ENCODE measurements at regions not wholly inside any gene's neighbourhood (a gene's known extent, or its start where the extent isn't known, plus 50 kb on each side); places are given as distances from the start of the nearest gene placed in this dataset.

DNA sequence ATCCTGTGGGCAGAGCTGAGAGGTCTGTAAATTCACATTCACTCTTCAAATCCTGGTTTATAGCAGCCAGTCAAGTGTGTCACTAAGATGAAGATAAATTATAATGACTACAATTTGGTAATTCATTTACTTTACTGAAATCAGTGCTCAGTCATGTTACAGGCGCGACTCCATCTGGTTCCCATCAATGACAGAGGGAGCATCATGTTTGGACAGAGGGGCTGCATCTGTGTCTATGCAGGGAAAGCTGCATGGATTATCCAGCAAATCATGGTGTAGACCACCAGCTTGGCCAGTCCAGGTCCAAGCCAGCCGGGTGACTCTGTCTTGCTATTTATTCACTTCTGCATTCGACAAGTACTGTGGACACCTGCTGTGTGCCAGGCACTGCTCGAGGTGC lies 214.1 kb upstream of the ZNF32 start:
- TF ChIP-seq, protein P1, sequence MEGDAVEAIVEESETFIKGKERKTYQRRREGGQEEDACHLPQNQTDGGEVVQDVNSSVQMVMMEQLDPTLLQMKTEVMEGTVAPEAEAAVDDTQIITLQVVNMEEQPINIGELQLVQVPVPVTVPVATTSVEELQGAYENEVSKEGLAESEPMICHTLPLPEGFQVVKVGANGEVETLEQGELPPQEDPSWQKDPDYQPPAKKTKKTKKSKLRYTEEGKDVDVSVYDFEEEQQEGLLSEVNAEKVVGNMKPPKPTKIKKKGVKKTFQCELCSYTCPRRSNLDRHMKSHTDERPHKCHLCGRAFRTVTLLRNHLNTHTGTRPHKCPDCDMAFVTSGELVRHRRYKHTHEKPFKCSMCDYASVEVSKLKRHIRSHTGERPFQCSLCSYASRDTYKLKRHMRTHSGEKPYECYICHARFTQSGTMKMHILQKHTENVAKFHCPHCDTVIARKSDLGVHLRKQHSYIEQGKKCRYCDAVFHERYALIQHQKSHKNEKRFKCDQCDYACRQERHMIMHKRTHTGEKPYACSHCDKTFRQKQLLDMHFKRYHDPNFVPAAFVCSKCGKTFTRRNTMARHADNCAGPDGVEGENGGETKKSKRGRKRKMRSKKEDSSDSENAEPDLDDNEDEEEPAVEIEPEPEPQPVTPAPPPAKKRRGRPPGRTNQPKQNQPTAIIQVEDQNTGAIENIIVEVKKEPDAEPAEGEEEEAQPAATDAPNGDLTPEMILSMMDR (conservative IDR thresholded peaks at IDR 0.05; ENCODE audit: low read depth, low read length) = no peak
- DNase-seq (ENCODE audit: low read depth) = no peak
- no peak overlapping the region for H3K4me3 ChIP-seq (ENCODE audit: low read length)

GRCh38 chr10:43861966-43862751 lies 213.5 kb upstream of the ZNF32 start:
- no peak for DNase-seq (ENCODE audit: low read depth)
- H3K4me3 ChIP-seq (ENCODE audit: low read length) = no peak overlapping the region
- TF ChIP-seq, protein P1 (conservative IDR thresholded peaks at IDR 0.05; ENCODE audit: low read depth, low read length) = no peak

DNA sequence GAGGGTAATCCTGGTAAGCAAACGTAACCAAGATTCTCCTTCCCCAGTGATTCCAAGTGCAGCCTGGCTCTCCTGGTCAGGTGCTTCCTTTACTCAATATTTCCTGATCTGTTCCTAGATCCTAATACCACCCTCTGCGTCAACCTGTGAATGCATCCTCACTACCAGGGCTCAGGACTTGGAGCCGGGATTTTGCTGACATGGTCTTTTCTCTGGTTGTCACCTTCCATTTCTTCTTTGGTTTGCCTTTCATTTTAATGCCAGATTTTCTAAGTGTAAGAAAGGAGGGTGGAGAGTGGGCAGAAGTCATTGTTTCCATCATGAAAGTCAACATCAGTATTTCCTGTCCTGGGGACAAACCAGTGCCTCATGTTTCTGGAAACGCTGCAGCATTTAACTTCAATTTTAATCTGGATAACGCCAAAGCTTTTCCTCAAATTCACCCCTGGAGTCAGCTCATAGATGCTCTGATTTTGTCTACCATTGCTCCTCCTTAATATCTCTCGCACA lies 210.4 kb upstream of the ZNF32 start:
- no peak for DNase-seq (ENCODE audit: low read depth)
- H3K4me3 ChIP-seq (ENCODE audit: low read length) = no peak overlapping the region
- TF ChIP-seq, protein P1 (conservative IDR thresholded peaks at IDR 0.05; ENCODE audit: low read depth, low read length) = no peak

DNA sequence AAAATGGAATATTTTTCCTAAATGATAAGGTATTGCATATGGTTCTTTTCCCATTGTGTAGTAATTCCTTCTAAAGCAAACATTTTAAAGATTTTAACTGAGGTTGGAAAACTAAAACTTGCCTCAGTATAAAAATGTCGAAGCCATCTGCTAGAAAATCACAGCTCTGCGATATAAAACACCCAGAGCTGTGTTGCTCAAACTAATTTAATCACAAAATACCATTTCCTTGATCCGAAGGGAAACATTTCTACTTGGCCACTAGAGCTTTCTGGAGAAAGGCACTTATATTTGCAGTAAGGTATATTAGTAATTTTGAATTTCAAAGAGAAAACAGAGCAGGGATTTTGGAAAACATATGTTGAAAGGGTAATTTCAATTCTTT lies 209.2 kb upstream of the ZNF32 start:
- TF ChIP-seq, protein P1 (conservative IDR thresholded peaks at IDR 0.05; ENCODE audit: low read depth, low read length) = no peak
- H3K4me3 ChIP-seq (ENCODE audit: low read length) = no peak overlapping the region
- no peak for DNase-seq (ENCODE audit: low read depth)

- TF ChIP-seq, protein P1 (conservative IDR thresholded peaks at IDR 0.05; ENCODE audit: low read depth, low read length) = no peak
- no peak overlapping the region for H3K4me3 ChIP-seq (ENCODE audit: low read length)
- no peak for DNase-seq (ENCODE audit: low read depth)
Observed at GRCh38 chr10:43857206-43857930, 208.7 kb upstream of the ZNF32 start.

DNA sequence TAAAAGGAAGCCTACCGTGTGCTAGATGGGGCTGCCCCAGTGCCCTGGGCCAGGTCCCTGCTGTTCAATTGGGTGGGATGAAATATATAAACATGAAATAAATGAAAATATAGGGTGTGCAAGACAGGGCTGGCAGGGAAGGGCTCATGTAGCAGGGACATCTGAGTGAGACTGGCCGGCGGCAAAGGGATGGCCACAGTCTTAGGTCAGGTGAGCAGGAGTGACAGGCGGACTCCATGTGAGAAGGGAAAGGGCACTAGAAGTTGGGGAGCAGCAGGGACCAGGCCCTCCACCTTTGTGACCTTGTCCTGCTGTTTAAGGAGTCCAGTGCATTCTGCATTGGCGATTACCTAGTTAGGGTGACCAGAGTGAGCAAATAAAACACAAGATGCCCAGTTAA lies 207.6 kb upstream of the ZNF32 start:
- TF ChIP-seq, protein P1 (conservative IDR thresholded peaks at IDR 0.05; ENCODE audit: low read depth, low read length) = no peak
- H3K4me3 ChIP-seq (ENCODE audit: low read length) = no peak overlapping the region
- DNase-seq (ENCODE audit: low read depth) = no peak
